Astrocyte (in vitro differentiated cells and primary cell): ENCODE measurements at regions not wholly inside any gene's neighbourhood (a gene's known extent, or its start where the extent isn't known, plus 50 kb on each side); places are given as distances from the start of the nearest gene placed in this dataset.

Source experiments
- DNase-seq: peaks from one replicate; pipeline ENCODE4 v3.0.0-alpha.2; 2010; ENCODE audit warnings: low read depth
- FAIRE-seq: peaks from 2 replicates; lab custom pipeline; 2011; peaks lifted over from hg19 to GRCh38; lab: Jason Lieb, UNC
- H2AFZ ChIP-seq: 2 replicates; pipeline ENCODE4 v1.6.0; 2012; ENCODE audit warnings: low read depth, low read length, inconsistent platforms
- H3K27ac ChIP-seq: 2 replicates; pipeline ENCODE4 v1.5.1; 2011; ENCODE audit warnings: low read depth, low read length, inconsistent platforms
- H3K27me3 ChIP-seq: 2 replicates; pipeline ENCODE4 v1.6.0; 2011; ENCODE audit warnings: low read length, inconsistent platforms; ENCODE audit not compliant: insufficient read depth
- H3K36me3 ChIP-seq: 2 replicates; pipeline ENCODE4 v1.5.1; 2011; ENCODE audit warnings: low read length, inconsistent platforms; ENCODE audit not compliant: insufficient read depth
- H3K4me1 ChIP-seq: 2 replicates; pipeline ENCODE4 v1.5.1; 2011; ENCODE audit warnings: low read length, inconsistent platforms; ENCODE audit not compliant: insufficient read depth
- H3K4me2 ChIP-seq: 2 replicates; pipeline ENCODE4 v1.6.0; 2012; ENCODE audit warnings: low read length, inconsistent platforms
- H3K4me3 ChIP-seq: 2 replicates; pipeline ENCODE4 v1.5.1; 2011; ENCODE audit warnings: low read depth, mild to moderate bottlenecking, low read length, inconsistent platforms; ENCODE audit not compliant: insufficient read depth
- H3K79me2 ChIP-seq: 2 replicates; pipeline ENCODE4 v1.6.0; 2012; ENCODE audit warnings: mild to moderate bottlenecking, low read length, inconsistent platforms; ENCODE audit not compliant: insufficient read depth
- H3K9ac ChIP-seq: 2 replicates; pipeline ENCODE4 v1.6.0; 2012; ENCODE audit warnings: mild to moderate bottlenecking, low read length, inconsistent platforms
- H3K9me3 ChIP-seq: 2 replicates; pipeline ENCODE4 v1.5.1; 2012; ENCODE audit warnings: low read depth, mild to moderate bottlenecking, low read length, inconsistent platforms; ENCODE audit not compliant: insufficient read depth
- H4K20me1 ChIP-seq: 2 replicates; pipeline ENCODE4 v1.6.0; 2012; ENCODE audit warnings: low read length, inconsistent platforms; ENCODE audit not compliant: insufficient read depth
- H3K27ac Mint-ChIP-seq: one replicate; pipeline ENCODE4 v1.8.0; 2021; ENCODE audit warnings: mild to moderate bottlenecking, mixed read lengths; ENCODE audit not compliant: unreplicated experiment
- H3K27me3 Mint-ChIP-seq: one replicate; pipeline ENCODE4 v1.8.0; 2021; ENCODE audit warnings: low read depth, mixed read lengths; ENCODE audit not compliant: unreplicated experiment
- H3K36me3 Mint-ChIP-seq: one replicate; pipeline ENCODE4 v1.8.0; 2021; ENCODE audit warnings: low read depth, mixed read lengths; ENCODE audit not compliant: unreplicated experiment
- H3K4me1 Mint-ChIP-seq: one replicate; pipeline ENCODE4 v1.8.0; 2021; ENCODE audit warnings: low read depth, mixed read lengths; ENCODE audit not compliant: unreplicated experiment
- H3K4me3 Mint-ChIP-seq: one replicate; pipeline ENCODE4 v1.8.0; 2021; ENCODE audit warnings: mild to moderate bottlenecking, moderate library complexity, mixed read lengths; ENCODE audit not compliant: unreplicated experiment
- H3K9me3 Mint-ChIP-seq: one replicate; pipeline ENCODE4 v1.8.0; 2021; ENCODE audit warnings: mild to moderate bottlenecking, mixed read lengths; ENCODE audit not compliant: unreplicated experiment
- CTCF ChIP-seq: IDR thresholded peaks from 2 replicates; pipeline ENCODE4 v1.5.1; 2011; ENCODE audit warnings: low read depth, mild to moderate bottlenecking, inconsistent platforms, low read length, moderate library complexity; ENCODE audit not compliant: insufficient read depth
- EZH2 ChIP-seq: IDR thresholded peaks from 2 replicates; pipeline ENCODE4 v1.6.1; 2012; ENCODE audit warnings: mild to moderate bottlenecking, low read length, inconsistent platforms; ENCODE audit not compliant: insufficient read depth

DNA sequence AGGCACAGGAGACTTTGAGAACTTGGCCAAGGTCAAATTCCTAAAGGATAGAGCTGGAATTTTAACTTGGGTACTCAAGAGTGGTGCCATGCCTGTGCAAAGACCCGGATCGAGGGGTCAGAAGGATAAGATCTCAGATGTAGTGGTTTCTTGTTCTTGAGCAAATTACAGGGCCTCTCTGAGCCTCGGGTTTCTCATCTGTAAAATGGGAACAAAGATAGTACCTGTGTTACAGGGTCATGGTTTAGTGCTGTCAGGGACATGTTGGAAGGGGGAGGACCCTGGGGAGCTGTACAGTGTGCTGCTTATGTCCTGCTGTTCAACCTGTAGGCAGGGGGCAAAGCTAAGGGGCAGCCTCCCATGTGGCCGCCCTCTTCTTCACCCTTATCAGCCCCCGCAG, 173.5 kb upstream of the HAAO start:
- peaks cover 16% of the 10 kb centered on the region for H3K4me1 Mint-ChIP-seq
- no peak overlapping the region for H2AFZ ChIP-seq
- H3K4me3 Mint-ChIP-seq, result no peak overlapping the region
- H3K9ac ChIP-seq, result no peak overlapping the region
- H3K27ac ChIP-seq, result no peak overlapping the region
- H4K20me1 ChIP-seq, result no peaks in the 10 kb centered on the region
- H3K79me2 ChIP-seq, result no peaks in the 10 kb centered on the region
- peaks cover 14% of the 10 kb centered on the region for H3K27me3 Mint-ChIP-seq
- no peak for FAIRE-seq
- no peak overlapping the region for H3K4me3 ChIP-seq
- peaks cover 55% of the 10 kb centered on the region for H3K4me1 ChIP-seq
- no peak for TF ChIP-seq EZH2
- TF ChIP-seq CTCF, result no peak
- peaks cover 3% of the 10 kb centered on the region for H3K9me3 Mint-ChIP-seq
- H3K9me3 ChIP-seq, result no peaks in the 10 kb centered on the region
- no peaks in the 10 kb centered on the region for H3K27me3 ChIP-seq
- no peaks in the 10 kb centered on the region for H3K36me3 Mint-ChIP-seq
- no peak overlapping the region for H3K4me2 ChIP-seq
- H3K36me3 ChIP-seq, result no peaks in the 10 kb centered on the region
- no peak for DNase-seq
- no peak overlapping the region for H3K27ac Mint-ChIP-seq

- no peak overlapping the region for H3K27ac Mint-ChIP-seq
- Histone ChIP-seq H4K20me1 (no peaks in the 10 kb centered on the region), H3K4me3 (no peak overlapping the region), H3K27ac (peak overlapping the region; percentile 67), H3K36me3 (no peaks in the 10 kb centered on the region), H3K27me3 (no peaks in the 10 kb centered on the region), H3K79me2 (no peaks in the 10 kb centered on the region), H3K9ac (peak overlapping the region; percentile 57), H3K4me1 (peaks cover 53% of the 10 kb centered on the region), H2AFZ (no peak overlapping the region), H3K4me2 (peak overlapping the region; percentile 68), H3K9me3 (no peaks in the 10 kb centered on the region)
- H3K36me3 Mint-ChIP-seq, result no peaks in the 10 kb centered on the region
- peaks cover 15% of the 10 kb centered on the region for H3K27me3 Mint-ChIP-seq
- no peak for DNase-seq
- H3K4me1 Mint-ChIP-seq, result peaks cover 15% of the 10 kb centered on the region
- no peak for FAIRE-seq
- no peak overlapping the region for H3K4me3 Mint-ChIP-seq
- TF ChIP-seq EZH2, result no peak
- no peak for TF ChIP-seq CTCF
- H3K9me3 Mint-ChIP-seq, result peaks cover 3% of the 10 kb centered on the region
These were observed 172.8 kb upstream of the HAAO start for GRCh38 chr2:42965196-42965595.

GRCh38 chr2:42964439-42965083, 172.2 kb upstream of the HAAO start:
- DNase-seq, result peak; percentile 98
- peaks cover 2% of the 10 kb centered on the region for H3K9me3 Mint-ChIP-seq
- Histone ChIP-seq H3K27ac (peak overlapping the region; percentile 67), H2AFZ (peak overlapping the region; percentile 54), H3K36me3 (no peaks in the 10 kb centered on the region), H3K79me2 (no peaks in the 10 kb centered on the region), H3K9me3 (no peaks in the 10 kb centered on the region), H3K4me3 (no peak overlapping the region), H4K20me1 (no peaks in the 10 kb centered on the region), H3K4me1 (peaks cover 49% of the 10 kb centered on the region), H3K27me3 (no peaks in the 10 kb centered on the region), H3K9ac (peak overlapping the region; percentile 57), H3K4me2 (peak overlapping the region; percentile 68)
- H3K27me3 Mint-ChIP-seq, result peaks cover 17% of the 10 kb centered on the region
- no peak overlapping the region for H3K27ac Mint-ChIP-seq
- peaks cover 12% of the 10 kb centered on the region for H3K4me1 Mint-ChIP-seq
- no peaks in the 10 kb centered on the region for H3K36me3 Mint-ChIP-seq
- peak; percentile 34 for FAIRE-seq
- TF ChIP-seq EZH2 (no peak), CTCF (no peak)
- no peak overlapping the region for H3K4me3 Mint-ChIP-seq
